Left lung (tissue), 4 donors: ENCODE measurements at regions not wholly inside any gene's neighbourhood (a gene's known extent, or its start where the extent isn't known, plus 50 kb on each side); places are given as distances from the start of the nearest gene placed in this dataset.

Experiments used
- ATAC-seq: fragments of 200-7000 bp; cut with Tn5 transposase; one replicate; pipeline ENCODE4 v1.9.1; 2020; ENCODE audit warnings: moderate library complexity
- DNase-seq, 4 donors: peaks; one replicate each; pipeline ENCODE4 v3.0.0-alpha.2; 2013 to 2020
- H3K27ac ChIP-seq, 2 donors: fragments of 200-600 bp; sonication (generic) in 1 of 2; one replicate each; pipeline versions ENCODE4 v1.5.0 to v1.8.0; 2020 to 2021
- H3K27me3 ChIP-seq, 2 donors: fragments of 200-600 bp; sonication (generic) in 1 of 2; one replicate each; pipeline versions ENCODE4 v1.5.0 to v1.8.0; 2020 to 2021
- H3K36me3 ChIP-seq, 2 donors: fragments of 200-600 bp; sonication (generic) in 1 of 2; one replicate each; pipeline versions ENCODE4 v1.5.0 to v1.8.0; 2020 to 2021
- H3K4me1 ChIP-seq, 2 donors: fragments of 200-600 bp; one replicate each; pipeline ENCODE4 v1.8.0; 2021
- H3K4me3 ChIP-seq, 2 donors: fragments of 200-600 bp; sonication (generic) in 1 of 2; one replicate each; pipeline versions ENCODE4 v1.5.0 to v1.8.0; 2020 to 2021; ENCODE audit warnings: mild to moderate bottlenecking in 1 of 2
- H3K9me3 ChIP-seq, 2 donors: fragments of 200-600 bp; sonication (generic) in 1 of 2; one replicate each; pipeline versions ENCODE4 v1.5.0 to v1.8.0; 2020 to 2021
- intact Hi-C, 2 donors: fragments of 100-400 bp; cut with DNase I; formaldehyde crosslinking; loops; one replicate each; pipeline versions ENCODE4 v1.11.2 to v1.14.2; 2022
- TF ChIP-seq, protein P1 (sequence below), 2 donors: fragments of 200-600 bp; sonication (generic) in 1 of 2; IDR thresholded peaks; one replicate each; pipeline versions ENCODE4 v1.5.0 to v1.8.0; 2021; ENCODE audit warnings: antibody characterized with exemption in 2 of 2
- donor health status: DM: no; HTN: yes; CAD: no.
- donor health status: DM: no; HTN: no; CAD: no.

DNA sequence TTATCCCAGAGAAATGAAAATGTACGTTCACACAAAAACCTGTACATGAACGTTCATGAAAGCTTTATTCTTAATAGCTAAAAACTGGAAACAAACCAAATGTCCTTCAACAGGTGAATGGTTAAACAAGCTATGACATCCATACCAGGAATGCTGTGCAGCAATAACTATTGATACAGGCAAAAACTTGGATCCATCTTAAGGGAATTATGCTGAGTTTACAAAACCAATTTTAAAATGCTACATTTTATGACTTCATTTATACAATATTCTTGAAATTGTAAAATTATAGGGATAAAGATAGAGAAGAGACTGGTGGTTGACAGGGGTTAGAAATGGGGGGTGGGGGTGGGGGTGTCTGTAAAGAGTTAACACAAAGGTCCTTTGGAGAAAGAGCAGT is 280.3 kb downstream of the TGFB2 start:
- TF ChIP-seq, protein P1, sequence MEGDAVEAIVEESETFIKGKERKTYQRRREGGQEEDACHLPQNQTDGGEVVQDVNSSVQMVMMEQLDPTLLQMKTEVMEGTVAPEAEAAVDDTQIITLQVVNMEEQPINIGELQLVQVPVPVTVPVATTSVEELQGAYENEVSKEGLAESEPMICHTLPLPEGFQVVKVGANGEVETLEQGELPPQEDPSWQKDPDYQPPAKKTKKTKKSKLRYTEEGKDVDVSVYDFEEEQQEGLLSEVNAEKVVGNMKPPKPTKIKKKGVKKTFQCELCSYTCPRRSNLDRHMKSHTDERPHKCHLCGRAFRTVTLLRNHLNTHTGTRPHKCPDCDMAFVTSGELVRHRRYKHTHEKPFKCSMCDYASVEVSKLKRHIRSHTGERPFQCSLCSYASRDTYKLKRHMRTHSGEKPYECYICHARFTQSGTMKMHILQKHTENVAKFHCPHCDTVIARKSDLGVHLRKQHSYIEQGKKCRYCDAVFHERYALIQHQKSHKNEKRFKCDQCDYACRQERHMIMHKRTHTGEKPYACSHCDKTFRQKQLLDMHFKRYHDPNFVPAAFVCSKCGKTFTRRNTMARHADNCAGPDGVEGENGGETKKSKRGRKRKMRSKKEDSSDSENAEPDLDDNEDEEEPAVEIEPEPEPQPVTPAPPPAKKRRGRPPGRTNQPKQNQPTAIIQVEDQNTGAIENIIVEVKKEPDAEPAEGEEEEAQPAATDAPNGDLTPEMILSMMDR (IDR thresholded peaks at IDR 0.05), result no peak

DNA sequence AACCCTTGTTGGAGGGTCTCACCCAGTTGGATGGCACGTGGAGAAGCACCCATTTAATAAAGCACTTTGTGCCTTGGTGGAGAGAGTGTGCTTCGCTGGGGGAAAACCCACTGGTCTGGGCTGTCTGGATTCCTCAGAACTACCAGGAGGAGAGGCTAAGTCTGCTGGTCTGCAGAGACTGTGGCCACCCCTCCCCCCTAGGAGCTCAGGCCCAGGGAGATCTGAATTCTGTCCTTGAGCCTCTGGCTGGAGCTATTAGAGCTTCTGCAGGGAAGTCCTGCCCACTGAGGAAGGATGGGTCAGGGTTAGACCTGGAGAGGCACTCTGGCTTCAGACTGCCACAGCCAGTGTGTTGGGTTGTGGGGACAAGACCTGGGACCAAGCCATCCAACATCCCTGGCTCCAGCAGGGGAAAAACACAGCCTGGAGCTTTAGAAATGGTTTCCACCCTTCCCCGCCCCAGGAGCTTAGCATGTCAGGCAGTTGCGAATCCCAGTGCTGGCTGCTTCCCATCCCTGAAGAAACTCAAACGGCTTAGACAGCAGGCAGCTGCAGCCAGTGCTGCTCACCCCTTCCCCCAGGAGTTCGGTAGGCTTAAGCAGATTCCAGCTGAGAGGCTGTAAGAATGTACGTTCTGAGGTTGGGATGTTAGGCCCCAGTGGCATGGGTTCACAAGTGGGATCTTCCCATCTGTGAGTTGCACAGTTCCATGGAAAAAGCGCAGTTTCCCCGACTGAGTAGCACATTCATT is 288.3 kb downstream of the TGFB2 start:
- Histone ChIP-seq H3K36me3 (no peaks in the 10 kb centered on the region), H3K27ac (no peak overlapping the region), H3K4me1 (no peaks in the 10 kb centered on the region), H3K4me3 (no peak overlapping the region), H3K27me3 (no peaks in the 10 kb centered on the region), H3K9me3 (peaks cover 0 to 25% of the 10 kb centered on the region in 2 donors)
- TF ChIP-seq, protein P1 (IDR thresholded peaks at IDR 0.05), result no peak
- intact Hi-C loops, result no loop called here
- DNase-seq (peak in 2 of 4 donors; percentile 6 to 20), ATAC-seq (no peak)

More for the DNA sequence above, 280.3 kb downstream of the TGFB2 start:
- no peak for ATAC-seq
- H3K9me3 ChIP-seq, result peaks cover 0 to 17% of the 10 kb centered on the region in 2 donors
- no peaks in the 10 kb centered on the region for H3K36me3 ChIP-seq
- H3K27ac ChIP-seq, result no peak overlapping the region
- no peaks in the 10 kb centered on the region for H3K27me3 ChIP-seq
- DNase-seq, result no peak
- H3K4me1 ChIP-seq, result peaks cover 0 to 3% of the 10 kb centered on the region in 2 donors
- intact Hi-C loops, result no loop called here
- H3K4me3 ChIP-seq, result no peak overlapping the region

DNA sequence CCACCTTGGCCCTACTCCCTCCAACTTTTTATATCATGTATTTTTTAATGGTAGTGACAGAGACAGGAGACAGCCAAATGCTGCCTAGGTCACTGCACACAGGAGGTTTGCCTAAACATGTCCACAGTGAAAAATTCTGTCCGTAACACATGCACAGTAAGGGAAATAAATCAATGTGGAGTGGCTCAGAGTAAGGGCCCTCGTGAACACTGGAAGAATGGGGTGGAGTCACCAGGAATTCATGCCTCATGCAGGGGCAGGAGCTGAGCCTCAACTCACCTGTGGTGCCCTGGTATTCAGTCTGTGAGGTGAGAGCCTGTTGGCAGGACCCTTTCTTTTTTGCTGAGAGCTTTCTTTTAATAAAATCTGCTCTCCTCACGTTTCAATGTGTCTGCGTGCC is 289.1 kb downstream of the TGFB2 start:
- TF ChIP-seq, protein P1 (IDR thresholded peaks at IDR 0.05), result no peak
- peak; percentile 91 for ATAC-seq

DNA sequence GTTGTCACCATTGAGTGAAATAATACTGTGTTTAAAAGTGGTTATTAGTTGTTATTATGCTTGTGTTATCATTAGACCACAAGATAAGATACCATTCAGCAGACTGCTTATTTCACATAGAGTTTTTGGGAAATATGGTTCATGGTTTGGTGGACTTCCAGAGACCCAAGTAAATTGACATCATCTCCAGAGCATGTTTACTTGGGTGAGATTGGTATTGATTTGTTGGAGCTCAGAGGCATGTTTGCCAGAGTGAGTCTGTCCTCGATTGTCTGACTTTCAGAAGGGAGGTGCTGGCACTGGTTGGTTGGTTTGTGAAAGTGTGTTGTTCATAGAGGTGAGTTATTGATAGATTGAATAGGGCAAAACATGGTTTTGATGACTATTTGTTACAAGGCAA is 291.4 kb downstream of the TGFB2 start:
- intact Hi-C loops, result no loop called here
- ATAC-seq (no peak), DNase-seq (no peak)
- Histone ChIP-seq H3K27me3 (no peaks in the 10 kb centered on the region), H3K4me1 (no peaks in the 10 kb centered on the region), H3K9me3 (no peaks in the 10 kb centered on the region), H3K4me3 (no peak overlapping the region), H3K36me3 (no peaks in the 10 kb centered on the region), H3K27ac (no peak overlapping the region)
- TF ChIP-seq, protein P1 (IDR thresholded peaks at IDR 0.05), result no peak

More for the DNA sequence above, 289.1 kb downstream of the TGFB2 start:
- no peaks in the 10 kb centered on the region for H3K4me1 ChIP-seq
- no peaks in the 10 kb centered on the region for H3K27me3 ChIP-seq
- H3K4me3 ChIP-seq, result no peak overlapping the region
- no peaks in the 10 kb centered on the region for H3K36me3 ChIP-seq
- intact Hi-C loops, result no loop called here
- H3K27ac ChIP-seq, result no peak overlapping the region
- DNase-seq, result no peak
- H3K9me3 ChIP-seq, result peaks cover 0 to 19% of the 10 kb centered on the region in 2 donors

DNA sequence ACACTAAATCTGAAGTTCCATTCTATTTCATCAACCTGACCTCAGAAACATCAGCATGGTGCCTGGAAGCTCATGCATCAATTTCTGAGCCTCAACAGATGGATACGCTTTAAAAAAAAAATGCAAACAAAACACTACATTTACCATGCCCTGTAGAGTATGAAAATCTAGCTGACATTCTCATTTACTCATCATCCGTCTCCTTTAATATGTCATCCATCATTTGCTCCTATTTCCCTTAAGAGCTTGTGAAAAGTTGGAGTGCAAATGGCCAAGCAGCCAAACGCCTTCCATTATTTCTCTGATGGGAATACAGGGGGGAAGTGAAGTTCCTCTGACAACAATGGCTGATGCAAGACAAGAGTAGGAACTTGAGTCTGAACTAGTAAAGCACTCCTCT is 295.0 kb downstream of the TGFB2 start:
- intact Hi-C loops, result no loop called here
- Histone ChIP-seq H3K27me3 (no peaks in the 10 kb centered on the region), H3K27ac (no peak overlapping the region), H3K36me3 (no peaks in the 10 kb centered on the region), H3K4me1 (no peaks in the 10 kb centered on the region), H3K9me3 (no peaks in the 10 kb centered on the region), H3K4me3 (no peak overlapping the region)
- ATAC-seq (no peak), DNase-seq (no peak)
- TF ChIP-seq, protein P1 (IDR thresholded peaks at IDR 0.05), result no peak
